ENCODE measurements at regions not wholly inside any gene's neighbourhood (a gene's known extent, or its start where the extent isn't known, plus 50 kb on each side); places are given as distances from the start of the nearest gene placed in this dataset.

DNA sequence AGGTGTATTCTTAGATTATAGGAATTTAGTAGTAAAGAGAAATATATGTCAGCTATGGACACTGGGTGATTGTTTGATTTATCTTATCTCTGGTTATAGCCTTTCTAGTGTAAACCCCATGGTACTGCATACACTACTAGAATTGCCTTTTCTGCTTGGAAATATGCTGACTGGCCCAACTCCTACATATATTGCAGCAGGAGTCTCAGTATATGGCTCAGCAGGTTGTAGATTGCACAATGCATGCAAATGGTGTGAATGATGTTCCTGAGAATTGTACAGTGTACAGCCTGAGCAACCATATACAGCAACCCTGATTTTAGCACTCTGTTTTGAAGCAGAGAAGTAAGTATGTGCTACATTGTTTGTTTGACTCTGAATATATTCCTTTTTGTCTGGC is 153.4 kb upstream of the NPY start:
- Histone ChIP-seq H3K4me1 (no peaks in the 10 kb centered on the region), H3K9me3 (no peaks in the 10 kb centered on the region), H3K36me3 (no peaks in the 10 kb centered on the region), H3K27ac (no peak overlapping the region), H3K27me3 (no peaks in the 10 kb centered on the region), H3K4me3 (no peak overlapping the region)
- ATAC-seq (no peak), DNase-seq (no peak)
- intact Hi-C loops (cut with DNase I), result no loop called here
- TF ChIP-seq CTCF (IDR thresholded peaks at IDR 0.05) (no peak), POLR2A (IDR thresholded peaks at IDR 0.05) (no peak)

GRCh38 chr7:24133691-24134090 is 150.3 kb upstream of the NPY start:
- intact Hi-C loops (cut with DNase I), result no loop called here

DNA sequence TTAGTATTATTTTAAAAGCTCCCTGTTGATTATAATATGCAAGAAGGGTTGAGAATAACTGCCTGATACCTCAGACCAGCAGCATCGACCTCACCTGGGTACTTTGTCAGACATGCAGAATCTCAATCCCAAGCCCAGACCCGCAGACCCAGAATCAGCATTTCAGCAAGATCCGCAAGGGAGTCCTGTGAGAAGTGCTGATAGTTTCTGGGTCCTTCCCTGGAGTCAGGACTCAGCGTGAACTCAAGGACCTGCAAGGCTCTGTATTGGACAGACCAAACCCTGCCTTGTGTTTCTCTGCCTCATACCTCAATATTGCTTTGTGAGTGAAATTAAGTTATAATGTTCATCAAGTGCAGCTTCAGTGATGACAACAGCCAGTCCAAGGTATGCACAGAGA is 149.5 kb upstream of the NPY start:
- intact Hi-C loops (cut with DNase I), result no loop called here
- Histone ChIP-seq H3K4me1 (no peaks in the 10 kb centered on the region), H3K27me3 (no peaks in the 10 kb centered on the region), H3K27ac (no peak overlapping the region), H3K4me3 (no peak overlapping the region), H3K9me3 (no peaks in the 10 kb centered on the region), H3K36me3 (no peaks in the 10 kb centered on the region)
- 17% methylated on average over 1 of the region's 4 CpGs for WGBS (ENCODE audit: insufficient coverage, low coverage, low lambda C conversion rate, missing lambda C conversion rate)
- ATAC-seq (no peak), DNase-seq (no peak)
- no peak for TF ChIP-seq CTCF (IDR thresholded peaks at IDR 0.05)
- TF ChIP-seq POLR2A (IDR thresholded peaks at IDR 0.05), result no peak

More at GRCh38 chr7:24133691-24134090, 150.3 kb upstream of the NPY start:
- no peak overlapping the region for H3K27ac ChIP-seq
- H3K9me3 ChIP-seq, result no peaks in the 10 kb centered on the region
- TF ChIP-seq CTCF (IDR thresholded peaks at IDR 0.05), result no peak
- no peak for TF ChIP-seq POLR2A (IDR thresholded peaks at IDR 0.05)
- H3K36me3 ChIP-seq, result no peaks in the 10 kb centered on the region
- H3K4me3 ChIP-seq, result no peak overlapping the region
- H3K27me3 ChIP-seq, result no peaks in the 10 kb centered on the region
- H3K4me1 ChIP-seq, result no peaks in the 10 kb centered on the region
- WGBS (ENCODE audit: insufficient coverage, low coverage, low lambda C conversion rate, missing lambda C conversion rate), result 23% methylated on average over 3 of the region's 4 CpGs
- DNase-seq (no peak), ATAC-seq (no peak)

- Histone ChIP-seq H3K4me3 (no peak overlapping the region), H3K36me3 (no peaks in the 10 kb centered on the region), H3K27ac (no peak overlapping the region), H3K9me3 (no peaks in the 10 kb centered on the region), H3K4me1 (no peaks in the 10 kb centered on the region), H3K27me3 (no peaks in the 10 kb centered on the region)
- WGBS (ENCODE audit: insufficient coverage, low coverage, low lambda C conversion rate, missing lambda C conversion rate), result 60% methylated on average over 4 of the region's 4 CpGs
- no peak for ATAC-seq
- no peak for DNase-seq
- no peak for TF ChIP-seq CTCF (IDR thresholded peaks at IDR 0.05)
- TF ChIP-seq POLR2A (IDR thresholded peaks at IDR 0.05), result no peak
- intact Hi-C loops (cut with DNase I), result no loop called here
These were observed 148.8 kb upstream of the NPY start for GRCh38 chr7:24135003-24135817.
